Neural cell (in vitro differentiated cells): ENCODE measurements at regions not wholly inside any gene's neighbourhood (a gene's known extent, or its start where the extent isn't known, plus 50 kb on each side); places are given as distances from the start of the nearest gene placed in this dataset.

Experiments
- H2AFZ ChIP-seq: fragments of 200-600, 300-800 bp; sonication (generic), shearing (Covaris generic); 2 replicates; pipeline ENCODE4 v1.6.0; 2014; ENCODE audit warnings: low read depth, mild to moderate bottlenecking, antibody characterized with exemption, low read length, moderate library complexity
- H3F3A ChIP-seq: fragments of 200-600 bp; shearing (Covaris generic); 2 replicates; pipeline ENCODE4 v1.6.1; 2016; ENCODE audit warnings: mild to moderate bottlenecking, moderate library complexity, mixed read lengths, antibody characterized with exemption, low read length; ENCODE audit not compliant: insufficient read depth, poor library complexity, severe bottlenecking
- H3K27ac ChIP-seq: fragments of 200-600, 300-800 bp; sonication (generic), shearing (Covaris generic); 2 replicates; pipeline ENCODE4 v1.5.1; 2014; ENCODE audit warnings: mild to moderate bottlenecking, low read length, moderate library complexity
- H3K27me3 ChIP-seq: fragments of 300-800, 200-600 bp; sonication (generic), shearing (Covaris generic); 2 replicates; pipeline ENCODE4 v1.6.0; 2014; ENCODE audit warnings: mild to moderate bottlenecking, low read depth, low read length, moderate library complexity; ENCODE audit not compliant: insufficient read depth
- H3K36me3 ChIP-seq: fragments of 300-800, 200-600 bp; sonication (generic), shearing (Covaris generic); 2 replicates; pipeline ENCODE4 v1.5.1; 2014; ENCODE audit warnings: mild to moderate bottlenecking, antibody characterized with exemption, low read length, moderate library complexity; ENCODE audit not compliant: insufficient read depth
- H3K4me2 ChIP-seq: fragments of 300-800, 200-600 bp; sonication (generic), shearing (Covaris generic); 2 replicates; pipeline ENCODE4 v1.6.0; 2014; ENCODE audit warnings: mild to moderate bottlenecking, low read length
- H3K4me3 ChIP-seq: fragments of 300-800, 200-600 bp; sonication (generic), shearing (Covaris generic); 2 replicates; pipeline ENCODE4 v1.5.1; 2014; ENCODE audit warnings: mild to moderate bottlenecking, low read length, moderate library complexity
- H3K79me2 ChIP-seq: fragments of 200-600 bp; shearing (Covaris generic); replicated peaks from 2 replicates; pipeline ENCODE4 v1.6.0; 2014; ENCODE audit warnings: mild to moderate bottlenecking, low read length, moderate library complexity; ENCODE audit not compliant: insufficient read depth
- H3K9ac ChIP-seq: fragments of 300-800, 200-600 bp; sonication (generic), shearing (Covaris generic); 2 replicates; pipeline ENCODE4 v1.6.1; 2016; ENCODE audit warnings: mild to moderate bottlenecking, low read length, mixed read lengths
- H3K9me2 ChIP-seq: fragments of 200-600 bp; shearing (Covaris generic); 2 replicates; pipeline ENCODE4 v1.6.1; 2016; ENCODE audit warnings: mild to moderate bottlenecking, low read length, mixed read lengths; ENCODE audit not compliant: insufficient read depth
- H3K9me3 ChIP-seq: fragments of 200-600, 300-800 bp; sonication (generic), shearing (Covaris generic); 2 replicates; pipeline ENCODE4 v1.6.1; 2016; ENCODE audit warnings: mild to moderate bottlenecking, mixed run types, low read length, moderate library complexity, mixed read lengths
- H4K20me1 ChIP-seq: fragments of 200-600 bp; shearing (Covaris generic); 2 replicates; pipeline ENCODE4 v1.6.1; 2016; ENCODE audit warnings: mild to moderate bottlenecking, mixed run types; ENCODE audit not compliant: insufficient read depth
- EP300 ChIP-seq: fragments of 450-650 bp; conservative IDR thresholded peaks from 2 replicates; pipeline ENCODE4 v1.6.1; 2014; ENCODE audit warnings: antibody characterized with exemption, mild to moderate bottlenecking, moderate library complexity; ENCODE audit not compliant: poor library complexity, severe bottlenecking
- EZH2 ChIP-seq: fragments of 200-600, 300-800 bp; shearing (Covaris generic), sonication (generic); IDR thresholded peaks from 2 replicates; pipeline ENCODE4 v1.6.1; 2014; ENCODE audit warnings: antibody characterized with exemption, low read length, borderline replicate concordance, mild to moderate bottlenecking; ENCODE audit not compliant: insufficient read depth, poor library complexity, severe bottlenecking
- MXI1 ChIP-seq: fragments of 450-650 bp; conservative IDR thresholded peaks from 2 replicates; pipeline ENCODE4 v1.6.1; 2014; ENCODE audit warnings: antibody characterized with exemption, mild to moderate bottlenecking; ENCODE audit not compliant: poor library complexity, severe bottlenecking
- POLR2AphosphoS5 ChIP-seq: IDR thresholded peaks from 2 replicates; pipeline ENCODE4 v1.6.1; 2012
- RAD21 ChIP-seq: fragments of 450-650 bp; conservative IDR thresholded peaks from 2 replicates; pipeline ENCODE4 v1.6.1; 2014; ENCODE audit warnings: antibody characterized with exemption, mild to moderate bottlenecking, moderate library complexity
- SMC3 ChIP-seq: fragments of 450-650 bp; conservative IDR thresholded peaks from 2 replicates; pipeline ENCODE4 v1.6.1; 2014; ENCODE audit warnings: antibody characterized with exemption, mild to moderate bottlenecking, moderate library complexity; ENCODE audit not compliant: poor library complexity
- TAF1 ChIP-seq: IDR thresholded peaks from 2 replicates; pipeline ENCODE4 v1.6.1; 2012; ENCODE audit warnings: low read depth
- TF ChIP-seq, protein P1 (sequence below): fragments of 450-650 bp; IDR thresholded peaks from 2 replicates; pipeline ENCODE4 v1.5.1; 2014; ENCODE audit warnings: antibody characterized with exemption, mild to moderate bottlenecking, moderate library complexity; ENCODE audit not compliant: poor library complexity, severe bottlenecking
- TF ChIP-seq, protein P2 (sequence below): IDR thresholded peaks from 2 replicates; pipeline ENCODE4 v1.6.1; 2012; ENCODE audit warnings: borderline replicate concordance

DNA sequence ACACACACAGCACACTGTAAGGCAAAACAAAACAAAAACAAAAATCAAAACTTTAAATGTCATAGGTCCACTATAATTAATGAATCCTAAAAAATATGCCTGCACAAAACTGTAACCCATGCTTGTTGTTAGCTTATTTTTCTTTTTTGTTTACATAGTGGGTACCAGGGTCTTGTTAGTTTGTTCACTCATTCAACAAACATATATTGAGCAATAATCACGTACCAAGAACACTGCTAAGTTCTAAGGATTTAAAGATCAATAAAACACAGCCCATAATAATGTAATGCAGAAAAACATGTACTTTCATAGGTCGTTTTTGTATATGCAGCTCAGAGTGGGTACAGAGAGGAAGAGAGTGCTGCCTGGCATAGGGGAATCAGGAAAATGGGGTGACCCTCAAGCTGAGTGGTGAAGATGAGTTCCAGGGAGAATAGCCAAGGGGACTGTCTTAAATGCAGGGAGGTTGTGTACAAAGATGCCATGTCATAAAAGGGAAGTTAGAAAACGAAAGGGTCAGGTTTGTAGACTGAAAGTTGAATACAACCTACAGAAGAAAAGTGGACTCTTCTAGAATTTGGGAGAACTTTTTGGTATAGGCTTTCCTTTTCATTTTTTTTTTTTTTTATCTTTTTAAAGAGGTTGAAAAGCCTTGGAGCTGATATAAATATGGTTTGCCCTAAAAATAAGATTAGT, 113.3 kb upstream of the TBX18 start:
- Histone ChIP-seq H3K27ac (no peak overlapping the region), H3K79me2 (no peaks in the 10 kb centered on the region), H3K27me3 (no peaks in the 10 kb centered on the region), H4K20me1 (no peaks in the 10 kb centered on the region), H3K9ac (no peak overlapping the region), H2AFZ (no peak overlapping the region), H3K36me3 (no peaks in the 10 kb centered on the region), H3F3A (no peaks in the 10 kb centered on the region), H3K9me3 (no peaks in the 10 kb centered on the region), H3K4me2 (no peak overlapping the region), H3K9me2 (no peaks in the 10 kb centered on the region), H3K4me3 (no peak overlapping the region)
- no peak for TF ChIP-seq SMC3
- no peak for TF ChIP-seq POLR2AphosphoS5
- TF ChIP-seq, protein P1, sequence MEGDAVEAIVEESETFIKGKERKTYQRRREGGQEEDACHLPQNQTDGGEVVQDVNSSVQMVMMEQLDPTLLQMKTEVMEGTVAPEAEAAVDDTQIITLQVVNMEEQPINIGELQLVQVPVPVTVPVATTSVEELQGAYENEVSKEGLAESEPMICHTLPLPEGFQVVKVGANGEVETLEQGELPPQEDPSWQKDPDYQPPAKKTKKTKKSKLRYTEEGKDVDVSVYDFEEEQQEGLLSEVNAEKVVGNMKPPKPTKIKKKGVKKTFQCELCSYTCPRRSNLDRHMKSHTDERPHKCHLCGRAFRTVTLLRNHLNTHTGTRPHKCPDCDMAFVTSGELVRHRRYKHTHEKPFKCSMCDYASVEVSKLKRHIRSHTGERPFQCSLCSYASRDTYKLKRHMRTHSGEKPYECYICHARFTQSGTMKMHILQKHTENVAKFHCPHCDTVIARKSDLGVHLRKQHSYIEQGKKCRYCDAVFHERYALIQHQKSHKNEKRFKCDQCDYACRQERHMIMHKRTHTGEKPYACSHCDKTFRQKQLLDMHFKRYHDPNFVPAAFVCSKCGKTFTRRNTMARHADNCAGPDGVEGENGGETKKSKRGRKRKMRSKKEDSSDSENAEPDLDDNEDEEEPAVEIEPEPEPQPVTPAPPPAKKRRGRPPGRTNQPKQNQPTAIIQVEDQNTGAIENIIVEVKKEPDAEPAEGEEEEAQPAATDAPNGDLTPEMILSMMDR: no peak
- TF ChIP-seq, protein P2, sequence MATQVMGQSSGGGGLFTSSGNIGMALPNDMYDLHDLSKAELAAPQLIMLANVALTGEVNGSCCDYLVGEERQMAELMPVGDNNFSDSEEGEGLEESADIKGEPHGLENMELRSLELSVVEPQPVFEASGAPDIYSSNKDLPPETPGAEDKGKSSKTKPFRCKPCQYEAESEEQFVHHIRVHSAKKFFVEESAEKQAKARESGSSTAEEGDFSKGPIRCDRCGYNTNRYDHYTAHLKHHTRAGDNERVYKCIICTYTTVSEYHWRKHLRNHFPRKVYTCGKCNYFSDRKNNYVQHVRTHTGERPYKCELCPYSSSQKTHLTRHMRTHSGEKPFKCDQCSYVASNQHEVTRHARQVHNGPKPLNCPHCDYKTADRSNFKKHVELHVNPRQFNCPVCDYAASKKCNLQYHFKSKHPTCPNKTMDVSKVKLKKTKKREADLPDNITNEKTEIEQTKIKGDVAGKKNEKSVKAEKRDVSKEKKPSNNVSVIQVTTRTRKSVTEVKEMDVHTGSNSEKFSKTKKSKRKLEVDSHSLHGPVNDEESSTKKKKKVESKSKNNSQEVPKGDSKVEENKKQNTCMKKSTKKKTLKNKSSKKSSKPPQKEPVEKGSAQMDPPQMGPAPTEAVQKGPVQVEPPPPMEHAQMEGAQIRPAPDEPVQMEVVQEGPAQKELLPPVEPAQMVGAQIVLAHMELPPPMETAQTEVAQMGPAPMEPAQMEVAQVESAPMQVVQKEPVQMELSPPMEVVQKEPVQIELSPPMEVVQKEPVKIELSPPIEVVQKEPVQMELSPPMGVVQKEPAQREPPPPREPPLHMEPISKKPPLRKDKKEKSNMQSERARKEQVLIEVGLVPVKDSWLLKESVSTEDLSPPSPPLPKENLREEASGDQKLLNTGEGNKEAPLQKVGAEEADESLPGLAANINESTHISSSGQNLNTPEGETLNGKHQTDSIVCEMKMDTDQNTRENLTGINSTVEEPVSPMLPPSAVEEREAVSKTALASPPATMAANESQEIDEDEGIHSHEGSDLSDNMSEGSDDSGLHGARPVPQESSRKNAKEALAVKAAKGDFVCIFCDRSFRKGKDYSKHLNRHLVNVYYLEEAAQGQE: no peak
- no peak for TF ChIP-seq EP300
- no peak for TF ChIP-seq MXI1
- TF ChIP-seq RAD21: no peak
- no peak for TF ChIP-seq TAF1
- TF ChIP-seq EZH2: no peak

DNA sequence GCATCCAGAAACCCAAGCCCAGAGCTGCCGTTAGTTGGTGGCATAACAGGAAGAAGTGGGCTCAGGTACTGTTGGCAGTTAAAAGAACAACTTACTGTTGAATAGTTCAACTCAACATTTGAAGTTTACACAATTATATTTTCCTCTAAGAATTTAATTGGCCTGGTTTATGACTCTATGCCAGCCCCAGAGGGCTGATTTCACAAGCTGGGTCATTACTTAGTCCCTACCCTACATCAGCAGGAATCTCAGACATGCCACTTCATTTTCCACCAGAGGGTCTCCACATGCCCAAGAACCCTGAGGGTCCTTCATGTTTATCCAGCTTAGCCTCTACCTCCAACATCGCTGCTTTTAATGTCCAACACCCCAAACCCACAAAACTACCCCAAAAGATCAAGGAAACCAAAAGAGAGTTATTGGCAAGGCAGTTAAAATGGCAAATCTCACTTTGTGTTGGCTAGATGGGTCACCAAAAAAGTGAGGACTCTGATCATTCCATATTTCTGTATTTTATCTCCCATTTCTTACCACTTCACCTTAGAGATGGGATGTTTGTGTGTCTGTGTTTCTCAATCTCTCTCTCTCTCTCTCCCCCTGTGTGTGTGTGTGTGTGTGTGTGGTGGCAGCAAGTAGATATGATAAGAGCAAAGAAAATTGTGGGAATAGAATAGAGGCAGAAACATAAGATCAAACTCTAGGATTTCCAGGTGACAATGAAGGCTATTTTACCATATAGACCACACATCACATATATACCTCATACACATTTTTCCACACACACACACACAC, 112.5 kb upstream of the TBX18 start:
- Histone ChIP-seq H3K4me2 (no peak overlapping the region), H3F3A (no peaks in the 10 kb centered on the region), H3K9me3 (no peaks in the 10 kb centered on the region), H2AFZ (no peak overlapping the region), H3K79me2 (no peaks in the 10 kb centered on the region), H3K27me3 (no peaks in the 10 kb centered on the region), H4K20me1 (no peaks in the 10 kb centered on the region), H3K9ac (no peak overlapping the region), H3K9me2 (no peaks in the 10 kb centered on the region), H3K27ac (no peak overlapping the region), H3K36me3 (no peaks in the 10 kb centered on the region), H3K4me3 (no peak overlapping the region)
- no peak for TF ChIP-seq RAD21
- no peak for TF ChIP-seq EZH2
- no peak for TF ChIP-seq TAF1
- no peak for TF ChIP-seq MXI1
- TF ChIP-seq, protein P1: no peak
- TF ChIP-seq POLR2AphosphoS5: no peak
- no peak for TF ChIP-seq EP300
- TF ChIP-seq, protein P2: no peak
- no peak for TF ChIP-seq SMC3
